ENCODE measurements at regions not wholly inside any gene's neighbourhood (a gene's known extent, or its start where the extent isn't known, plus 50 kb on each side); places are given as distances from the start of the nearest gene placed in this dataset.
"Not testable (repeated sequence)": the region's sequence is repeated elsewhere in the genome, so short reads cannot be mapped to it uniquely, and the experiment has no call there.

- not testable (repeated sequence) for TF ChIP-seq CTCF (IDR thresholded peaks at IDR 0.05); POLR2AphosphoS5 (IDR thresholded peaks at IDR 0.05; ENCODE audit: low read depth, low read length); CHD2 (IDR thresholded peaks at IDR 0.05; ENCODE audit: low read length, partially characterized antibody); TAF1 (IDR thresholded peaks at IDR 0.05; ENCODE audit: borderline replicate concordance, low read depth, low read length); EP300 (IDR thresholded peaks at IDR 0.05; ENCODE audit: borderline replicate concordance in 1 of 2, low read depth in 1 of 2, low read length in 1 of 2); RAD21 (IDR thresholded peaks at IDR 0.05; ENCODE audit: low read length)
Measured at GRCh38 chr15:85197582-85197981, 182.8 kb upstream of the AKAP13 start.

Measured in SK-N-SH (cell line).